Ishikawa (cell line): ENCODE measurements at regions not wholly inside any gene's neighbourhood (a gene's known extent, or its start where the extent isn't known, plus 50 kb on each side); places are given as distances from the start of the nearest gene placed in this dataset.

ENCODE experiments used
- CREB1 ChIP-seq: IDR thresholded peaks from 2 replicates; pipeline ENCODE4 v1.6.1; 2012; ENCODE audit warnings: low read depth
- EP300 ChIP-seq: IDR thresholded peaks from 2 replicates; pipeline ENCODE4 v1.6.1; 2012; ENCODE audit warnings: borderline replicate concordance
- NFIC ChIP-seq: IDR thresholded peaks from 2 replicates; pipeline ENCODE4 v1.6.1; 2012
- TCF12 ChIP-seq: IDR thresholded peaks from 2 replicates; pipeline ENCODE4 v1.6.1; 2012; ENCODE audit warnings: low read depth
- YY1 ChIP-seq: IDR thresholded peaks from 2 replicates; pipeline ENCODE4 v1.6.1; 2012; ENCODE audit warnings: low read depth
- ZBTB7A ChIP-seq: IDR thresholded peaks from 2 replicates; pipeline ENCODE4 v1.6.1; 2012; ENCODE audit warnings: low read depth
- TF ChIP-seq, protein P1 (sequence below): IDR thresholded peaks from 2 replicates; pipeline ENCODE4 v1.6.1; 2012
- TF ChIP-seq, protein P2 (sequence below): IDR thresholded peaks from 2 replicates; pipeline ENCODE4 v1.6.1; 2012

DNA sequence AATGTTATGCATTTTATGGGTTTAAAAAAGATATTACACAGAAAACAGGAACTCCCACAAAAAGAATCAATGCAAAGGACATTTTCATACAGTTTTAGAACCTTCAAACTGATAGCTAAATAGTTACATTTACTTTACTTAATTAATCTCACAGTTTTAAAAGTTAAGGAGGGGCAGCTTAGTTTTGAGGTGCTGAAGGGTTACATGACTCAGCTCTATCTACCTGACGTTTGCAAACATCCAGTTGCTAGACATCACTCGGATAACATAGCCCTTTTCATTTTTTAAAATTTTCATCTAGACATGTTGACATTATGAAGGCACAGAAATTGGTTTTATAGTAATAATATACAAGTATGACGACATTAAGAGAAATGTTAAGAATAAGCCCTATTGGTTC lies 53.7 kb upstream of the HSD17B12 start:
- no peak for TF ChIP-seq YY1
- TF ChIP-seq, protein P1, sequence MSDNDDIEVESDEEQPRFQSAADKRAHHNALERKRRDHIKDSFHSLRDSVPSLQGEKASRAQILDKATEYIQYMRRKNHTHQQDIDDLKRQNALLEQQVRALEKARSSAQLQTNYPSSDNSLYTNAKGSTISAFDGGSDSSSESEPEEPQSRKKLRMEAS: no peak
- no peak for TF ChIP-seq EP300
- no peak for TF ChIP-seq ZBTB7A
- TF ChIP-seq TCF12: no peak
- no peak for TF ChIP-seq NFIC
- no peak for TF ChIP-seq CREB1
- TF ChIP-seq, protein P2, sequence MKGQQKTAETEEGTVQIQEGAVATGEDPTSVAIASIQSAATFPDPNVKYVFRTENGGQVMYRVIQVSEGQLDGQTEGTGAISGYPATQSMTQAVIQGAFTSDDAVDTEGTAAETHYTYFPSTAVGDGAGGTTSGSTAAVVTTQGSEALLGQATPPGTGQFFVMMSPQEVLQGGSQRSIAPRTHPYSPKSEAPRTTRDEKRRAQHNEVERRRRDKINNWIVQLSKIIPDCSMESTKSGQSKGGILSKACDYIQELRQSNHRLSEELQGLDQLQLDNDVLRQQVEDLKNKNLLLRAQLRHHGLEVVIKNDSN: no peak
